Spleen (tissue), 11 donors: ENCODE measurements at regions not wholly inside any gene's neighbourhood (a gene's known extent, or its start where the extent isn't known, plus 50 kb on each side); places are given as distances from the start of the nearest gene placed in this dataset.

Source experiments
- DNase-seq: peaks from one replicate; pipeline ENCODE4 v3.0.0-alpha.2; 2020
- H3K27ac ChIP-seq, 8 donors: fragments of 200-600 bp; sonication (generic) in 7 of 8; 1 replicate in 4 of 8; 2 replicates in 4 of 8; pipeline versions ENCODE4 v1.5.0 to v1.8.0; 2016 to 2021; ENCODE audit warnings: inconsistent platforms in 4 of 8, mild to moderate bottlenecking in 4 of 8, moderate library complexity in 1 of 8
- H3K27me3 ChIP-seq, 7 donors: fragments of 200-600 bp; sonication (generic) in 6 of 7; replicated peaks in 1 of 7; 1 replicate in 4 of 7; 2 replicates in 3 of 7; pipeline versions ENCODE4 v1.5.0 to v1.8.0; 2016 to 2021; ENCODE audit warnings: inconsistent platforms in 3 of 7, mild to moderate bottlenecking in 1 of 7
- H3K36me3 ChIP-seq, 6 donors: fragments of 200-600 bp; sonication (generic) in 5 of 6; 1 replicate in 4 of 6; 2 replicates in 2 of 6; pipeline versions ENCODE4 v1.5.0 to v1.8.0; 2016 to 2021; ENCODE audit warnings: inconsistent platforms in 2 of 6
- H3K4me1 ChIP-seq, 6 donors: fragments of 200-600 bp; sonication (generic) in 5 of 6; 1 replicate in 3 of 6; 2 replicates in 3 of 6; pipeline versions ENCODE4 v1.5.0 to v1.8.0; 2016 to 2021; ENCODE audit warnings: inconsistent platforms in 3 of 6
- H3K4me3 ChIP-seq, 8 donors: fragments of 200-600 bp; sonication (generic) in 7 of 8; 1 replicate in 4 of 8; 2 replicates in 4 of 8; pipeline versions ENCODE4 v1.5.0 to v1.8.0; 2016 to 2021; ENCODE audit warnings: inconsistent platforms in 4 of 8, mild to moderate bottlenecking in 4 of 8, moderate library complexity in 2 of 8
- H3K9me3 ChIP-seq, 8 donors: fragments of 200-600 bp; sonication (generic) in 7 of 8; 1 replicate in 4 of 8; 2 replicates in 4 of 8; pipeline versions ENCODE4 v1.5.0 to v1.8.0; 2016 to 2021; ENCODE audit warnings: inconsistent platforms in 4 of 8
- CTCF ChIP-seq, 11 experiments: fragments of 200-600 bp in 7 of 11; fragments of 450-650 bp in 4 of 11; sonication (generic) in 4 of 11; IDR thresholded peaks in 8 of 11; conservative IDR thresholded peaks in 3 of 11; 1 replicate in 7 of 11; 2 replicates in 4 of 11; pipeline versions ENCODE4 v1.4.0 to v1.8.0; 2016 to 2021; ENCODE audit warnings: antibody characterized with exemption in 11 of 11, inconsistent platforms in 4 of 11, mild to moderate bottlenecking in 1 of 11
- POLR2A ChIP-seq, 3 donors: fragments of 450-650 bp; IDR thresholded peaks; one replicate each; pipeline ENCODE4 v1.5.1; 2017; ENCODE audit warnings: antibody characterized with exemption in 3 of 3, mild to moderate bottlenecking in 1 of 3
- POLR2AphosphoS5 ChIP-seq, 3 donors: sonication (generic); formaldehyde crosslinking; IDR thresholded peaks; one replicate each; pipeline ENCODE4 v1.5.1; 2017; ENCODE audit warnings: antibody characterized with exemption in 3 of 3
- WGBS, 5 donors: extraction: QIAGEN DNeasy Blood & Tissue Kit in 3 of 5; methylation state at CpG; one replicate each; pipeline versions ENCODE4 v1.1.5 to v1.1.7; 2013 to 2018; 5-methylcytosine and 5-hydroxymethylcytosine counted together
- intact Hi-C: fragments of 100-400 bp; cut with DNase I; formaldehyde crosslinking; loops from one replicate; pipeline ENCODE4 v1.15.0; 2023; ENCODE audit warnings: low total_unique reads
- donor health status: healthy with polysubstance abuse.
- donor health status: DM: no; HTN: no; CAD: no; lungs with moderate emphysema.
- donor health status: DM: no; HTN: no; CAD: no.
- donor health status: Bipolar disorder and iron deficiency.
- donor health status: healthy.
- donor health status: DM: no; HTN: no; CAD: no.
- donor health status: DM: yes; HTN: yes; CAD: no.

GRCh38 chr4:159512348-159512747 is 409.5 kb downstream of the RAPGEF2 start:
- Histone ChIP-seq H3K4me1 (no peaks in the 10 kb centered on the region), H3K4me3 (no peak overlapping the region), H3K27ac (no peak overlapping the region), H3K27me3 (no peaks in the 10 kb centered on the region), H3K36me3 (no peaks in the 10 kb centered on the region), H3K9me3 (no peaks in the 10 kb centered on the region)
- intact Hi-C loops, result no loop called here
- DNase-seq, result no peak
- no peak for TF ChIP-seq POLR2A (IDR thresholded peaks at IDR 0.05)
- no peak for TF ChIP-seq CTCF (IDR thresholded peaks at IDR 0.05 in 8 of 11, conservative IDR thresholded peaks at IDR 0.05 in 3 of 11)
- TF ChIP-seq POLR2AphosphoS5 (IDR thresholded peaks at IDR 0.05), result no peak

- 87 to 95% (median 93%) methylated on average over 2 of the region's 2 CpGs for WGBS, 5 donors
- no peak for DNase-seq
These were observed 412.6 kb downstream of the RAPGEF2 start for GRCh38 chr4:159515314-159516025.

GRCh38 chr4:159516556-159517140 is 413.8 kb downstream of the RAPGEF2 start:
- Histone ChIP-seq H3K9me3 (peaks cover 0 to under 1% (median 0%) of the 10 kb centered on the region in 8 donors), H3K4me3 (no peak overlapping the region), H3K27me3 (no peaks in the 10 kb centered on the region), H3K36me3 (no peaks in the 10 kb centered on the region), H3K4me1 (no peaks in the 10 kb centered on the region), H3K27ac (no peak overlapping the region)
- intact Hi-C loops, result no loop called here
- no peak for TF ChIP-seq POLR2AphosphoS5 (IDR thresholded peaks at IDR 0.05)
- TF ChIP-seq POLR2A (IDR thresholded peaks at IDR 0.05), result no peak
- TF ChIP-seq CTCF (IDR thresholded peaks at IDR 0.05 in 8 of 11, conservative IDR thresholded peaks at IDR 0.05 in 3 of 11), result no peak
- DNase-seq, result no peak

More at GRCh38 chr4:159515314-159516025, 412.6 kb downstream of the RAPGEF2 start:
- Histone ChIP-seq H3K4me1 (no peaks in the 10 kb centered on the region), H3K27me3 (no peaks in the 10 kb centered on the region), H3K36me3 (no peaks in the 10 kb centered on the region), H3K27ac (no peak overlapping the region), H3K4me3 (no peak overlapping the region), H3K9me3 (no peaks in the 10 kb centered on the region)
- intact Hi-C loops, result no loop called here
- TF ChIP-seq POLR2A (IDR thresholded peaks at IDR 0.05), result no peak
- TF ChIP-seq POLR2AphosphoS5 (IDR thresholded peaks at IDR 0.05), result no peak
- TF ChIP-seq CTCF (IDR thresholded peaks at IDR 0.05 in 8 of 11, conservative IDR thresholded peaks at IDR 0.05 in 3 of 11), result no peak

GRCh38 chr4:159520074-159520473 is 417.2 kb downstream of the RAPGEF2 start:
- TF ChIP-seq POLR2AphosphoS5 (IDR thresholded peaks at IDR 0.05) (no peak), POLR2A (IDR thresholded peaks at IDR 0.05) (no peak), CTCF (IDR thresholded peaks at IDR 0.05 in 8 of 11, conservative IDR thresholded peaks at IDR 0.05 in 3 of 11) (no peak)
- H3K4me3 ChIP-seq, result no peak overlapping the region
- H3K9me3 ChIP-seq, result peaks cover 0 to 5% (median 2%) of the 10 kb centered on the region in 8 donors
- 21 to 36% (median 33%) methylated on average over 4 of the region's 4 CpGs for WGBS, 5 donors
- no peak overlapping the region for H3K27ac ChIP-seq
- H3K36me3 ChIP-seq, result no peaks in the 10 kb centered on the region
- H3K4me1 ChIP-seq, result no peaks in the 10 kb centered on the region
- intact Hi-C loops, result no loop called here
- H3K27me3 ChIP-seq, result no peaks in the 10 kb centered on the region
- DNase-seq, result no peak
